ENCODE measurements at regions not wholly inside any gene's neighbourhood (a gene's known extent, or its start where the extent isn't known, plus 50 kb on each side); places are given as distances from the start of the nearest gene placed in this dataset.

GRCh38 chr2:200239216-200239615, 67.3 kb upstream of the SPATS2L start:
- no peak for TF ChIP-seq POLR2A (IDR thresholded peaks at IDR 0.05)
- TF ChIP-seq CTCF (IDR thresholded peaks at IDR 0.05): no peak
- no peak for TF ChIP-seq EP300 (IDR thresholded peaks at IDR 0.05; ENCODE audit: low read depth)

Measured in transverse colon (tissue), 3 donors.